ENCODE measurements at regions not wholly inside any gene's neighbourhood (a gene's known extent, or its start where the extent isn't known, plus 50 kb on each side); places are given as distances from the start of the nearest gene placed in this dataset.

- TF ChIP-seq CTCF (IDR thresholded peaks at IDR 0.05; ENCODE audit: low read depth, low read length) (no peak), POLR2A (IDR thresholded peaks at IDR 0.05; ENCODE audit: extremely low read depth, insufficient read length) (no peak)
Measured at GRCh38 chr20:17887331-17888030, 81.1 kb downstream of the SNX5 start.
